OCI-LY1 (cell line): ENCODE measurements at regions not wholly inside any gene's neighbourhood (a gene's known extent, or its start where the extent isn't known, plus 50 kb on each side); places are given as distances from the start of the nearest gene placed in this dataset.

Experiments
- H2AFZ ChIP-seq: fragments of 200-600 bp; sonication (generic), shearing (Covaris generic); 2 replicates; pipeline ENCODE4 v1.6.0; 2014; ENCODE audit warnings: antibody characterized with exemption, mild to moderate bottlenecking, low read length
- H3F3A ChIP-seq: fragments of 200-600 bp; sonication (generic), shearing (Covaris generic); 2 replicates; pipeline ENCODE4 v1.6.0; 2014; ENCODE audit warnings: mild to moderate bottlenecking, antibody characterized with exemption, low read length, moderate library complexity; ENCODE audit not compliant: insufficient read depth
- H3K27ac ChIP-seq: fragments of 200-600 bp; sonication (generic); 2 replicates; pipeline ENCODE4 v1.5.1; 2014; ENCODE audit warnings: low read length, mixed run types, mild to moderate bottlenecking, low read depth; ENCODE audit not compliant: poor library complexity, severe bottlenecking
- H3K27me3 ChIP-seq: fragments of 200-600 bp; sonication (generic); 2 replicates; pipeline ENCODE4 v1.6.0; 2014; ENCODE audit warnings: antibody characterized with exemption, mild to moderate bottlenecking, low read length, moderate library complexity; ENCODE audit not compliant: insufficient read depth
- H3K36me3 ChIP-seq: fragments of 200-600 bp; sonication (generic); 2 replicates; pipeline ENCODE4 v1.6.1; 2014; ENCODE audit warnings: mild to moderate bottlenecking, antibody characterized with exemption, low read length, moderate library complexity, mixed read lengths; ENCODE audit not compliant: insufficient read depth
- H3K4me1 ChIP-seq: fragments of 200-600 bp; sonication (generic); 2 replicates; pipeline ENCODE4 v1.5.1; 2014; ENCODE audit warnings: mild to moderate bottlenecking, low read length, moderate library complexity; ENCODE audit not compliant: insufficient read depth, severe bottlenecking
- H3K4me2 ChIP-seq: fragments of 200-600 bp; sonication (generic), shearing (Covaris generic); 2 replicates; pipeline ENCODE4 v1.6.1; 2014; ENCODE audit warnings: low read length
- H3K4me3 ChIP-seq: fragments of 200-600 bp; sonication (generic); 2 replicates; pipeline ENCODE4 v1.5.1; 2014; ENCODE audit warnings: low read length, low read depth, mild to moderate bottlenecking, mixed read lengths; ENCODE audit not compliant: poor library complexity, severe bottlenecking
- H3K79me2 ChIP-seq: fragments of 200-600 bp; shearing (Covaris generic); 2 replicates; pipeline ENCODE4 v1.6.1; 2016; ENCODE audit warnings: mixed run types, low read length, mixed read lengths; ENCODE audit not compliant: insufficient read depth
- H3K9ac ChIP-seq: fragments of 200-600 bp; sonication (generic), shearing (Covaris generic); 2 replicates; pipeline ENCODE4 v1.6.1; 2014; ENCODE audit warnings: mild to moderate bottlenecking, low read length, mixed read lengths
- H3K9me2 ChIP-seq: fragments of 200-600 bp; sonication (generic), shearing (Covaris generic); 2 replicates; pipeline ENCODE4 v1.6.1; 2014; ENCODE audit warnings: low read depth, mild to moderate bottlenecking, low read length, mixed read lengths
- H3K9me3 ChIP-seq: fragments of 200-600 bp; shearing (Covaris generic); 2 replicates; pipeline ENCODE4 v1.6.1; 2014; ENCODE audit warnings: low read length, mixed read lengths
- H4K20me1 ChIP-seq: fragments of 200-600 bp; sonication (generic), shearing (Covaris generic); 2 replicates; pipeline ENCODE4 v1.6.0; 2016; ENCODE audit warnings: mild to moderate bottlenecking, low read length; ENCODE audit not compliant: insufficient read depth
- EZH2 ChIP-seq: fragments of 200-600 bp; sonication (generic), shearing (Covaris generic); IDR thresholded peaks from 2 replicates; pipeline ENCODE4 v1.8.0; 2017; ENCODE audit warnings: borderline replicate concordance, mixed run types, mild to moderate bottlenecking, antibody characterized with exemption, low read length, moderate library complexity, mixed read lengths
- TF ChIP-seq, protein P1 (sequence below): fragments of 200-600 bp; sonication (generic), shearing (Covaris generic); IDR thresholded peaks from 2 replicates; pipeline ENCODE4 v1.5.1; 2017; ENCODE audit warnings: mild to moderate bottlenecking, antibody characterized with exemption, low read length, moderate library complexity, mixed read lengths

DNA sequence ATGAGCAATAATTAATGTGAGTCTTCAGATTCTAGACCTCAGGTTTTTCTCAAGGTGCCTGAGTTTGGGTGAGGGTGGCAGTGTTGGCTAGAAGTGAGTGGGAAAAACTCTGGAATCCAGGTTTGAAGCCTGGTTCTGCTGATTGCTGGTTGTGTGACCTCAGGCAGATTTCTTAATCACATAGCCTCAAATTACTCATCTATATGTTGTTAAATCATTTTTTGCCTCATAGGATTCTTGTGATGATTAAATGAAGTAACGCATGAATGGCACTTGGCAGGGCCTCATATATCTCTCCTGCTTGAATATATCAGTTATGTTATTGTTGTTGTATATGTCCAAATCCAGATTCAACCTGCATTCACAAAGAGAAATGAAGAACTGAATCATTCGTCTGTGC is 60.5 kb downstream of the NR2F2 start:
- TF ChIP-seq, protein P1, sequence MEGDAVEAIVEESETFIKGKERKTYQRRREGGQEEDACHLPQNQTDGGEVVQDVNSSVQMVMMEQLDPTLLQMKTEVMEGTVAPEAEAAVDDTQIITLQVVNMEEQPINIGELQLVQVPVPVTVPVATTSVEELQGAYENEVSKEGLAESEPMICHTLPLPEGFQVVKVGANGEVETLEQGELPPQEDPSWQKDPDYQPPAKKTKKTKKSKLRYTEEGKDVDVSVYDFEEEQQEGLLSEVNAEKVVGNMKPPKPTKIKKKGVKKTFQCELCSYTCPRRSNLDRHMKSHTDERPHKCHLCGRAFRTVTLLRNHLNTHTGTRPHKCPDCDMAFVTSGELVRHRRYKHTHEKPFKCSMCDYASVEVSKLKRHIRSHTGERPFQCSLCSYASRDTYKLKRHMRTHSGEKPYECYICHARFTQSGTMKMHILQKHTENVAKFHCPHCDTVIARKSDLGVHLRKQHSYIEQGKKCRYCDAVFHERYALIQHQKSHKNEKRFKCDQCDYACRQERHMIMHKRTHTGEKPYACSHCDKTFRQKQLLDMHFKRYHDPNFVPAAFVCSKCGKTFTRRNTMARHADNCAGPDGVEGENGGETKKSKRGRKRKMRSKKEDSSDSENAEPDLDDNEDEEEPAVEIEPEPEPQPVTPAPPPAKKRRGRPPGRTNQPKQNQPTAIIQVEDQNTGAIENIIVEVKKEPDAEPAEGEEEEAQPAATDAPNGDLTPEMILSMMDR: no peak
- no peak for TF ChIP-seq EZH2
- Histone ChIP-seq H3K36me3 (no peaks in the 10 kb centered on the region), H3K9ac (no peak overlapping the region), H3K79me2 (no peaks in the 10 kb centered on the region), H3F3A (no peaks in the 10 kb centered on the region), H3K27ac (no peak overlapping the region), H3K4me1 (no peaks in the 10 kb centered on the region), H3K9me2 (no peaks in the 10 kb centered on the region), H3K9me3 (no peaks in the 10 kb centered on the region), H2AFZ (no peak overlapping the region), H3K27me3 (no peaks in the 10 kb centered on the region), H4K20me1 (no peaks in the 10 kb centered on the region), H3K4me2 (no peak overlapping the region), H3K4me3 (no peak overlapping the region)

DNA sequence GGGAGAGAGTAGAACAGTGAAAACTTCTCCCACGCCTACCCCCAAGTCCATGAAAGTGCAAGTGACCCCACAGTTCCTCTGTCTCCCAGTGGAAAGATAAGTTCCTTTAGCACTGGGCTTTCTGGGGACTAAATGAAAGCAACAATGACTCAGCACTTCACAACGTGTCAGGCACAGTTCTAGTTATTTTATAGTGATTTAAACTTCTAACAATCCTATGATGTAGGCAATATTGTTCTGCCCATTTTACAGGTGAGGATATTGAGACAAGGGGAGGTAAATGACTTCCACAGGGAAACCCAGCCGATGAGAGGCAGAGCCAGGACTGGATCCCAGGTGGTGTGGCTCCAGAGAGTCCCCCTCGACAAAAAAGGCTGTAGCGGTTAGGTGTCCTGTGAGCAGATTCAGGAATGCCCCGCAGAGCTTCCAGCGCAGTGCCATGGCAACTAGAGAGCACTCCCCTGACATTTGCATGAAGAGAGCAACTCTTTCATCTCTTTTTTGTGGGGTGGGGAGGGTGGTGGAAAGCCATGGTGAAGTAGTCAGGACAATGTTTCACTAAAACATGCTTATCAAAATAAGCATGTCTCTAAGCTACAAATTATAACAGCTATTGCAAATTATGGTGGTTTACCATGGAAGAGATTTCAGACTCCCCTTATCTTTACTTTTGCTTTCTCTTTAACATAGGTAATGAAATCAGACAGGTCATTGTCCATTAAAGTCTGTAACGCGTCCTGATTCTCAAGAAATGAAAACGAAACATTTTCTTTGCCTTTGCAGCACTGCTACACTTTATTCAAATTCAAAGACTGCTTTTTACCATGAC is 62.1 kb downstream of the NR2F2 start:
- H3K27me3 ChIP-seq: no peaks in the 10 kb centered on the region
- H3K9me3 ChIP-seq: no peaks in the 10 kb centered on the region
- H3K36me3 ChIP-seq: no peaks in the 10 kb centered on the region
- no peak overlapping the region for H3K4me2 ChIP-seq
- H3K79me2 ChIP-seq: no peaks in the 10 kb centered on the region
- H2AFZ ChIP-seq: no peak overlapping the region
- no peak overlapping the region for H3K27ac ChIP-seq
- no peak overlapping the region for H3K4me3 ChIP-seq
- H4K20me1 ChIP-seq: no peaks in the 10 kb centered on the region
- H3K9ac ChIP-seq: no peak overlapping the region
- no peaks in the 10 kb centered on the region for H3K4me1 ChIP-seq
- TF ChIP-seq, protein P1: no peak
- TF ChIP-seq EZH2: no peak
- H3K9me2 ChIP-seq: no peaks in the 10 kb centered on the region
- H3F3A ChIP-seq: no peaks in the 10 kb centered on the region

DNA sequence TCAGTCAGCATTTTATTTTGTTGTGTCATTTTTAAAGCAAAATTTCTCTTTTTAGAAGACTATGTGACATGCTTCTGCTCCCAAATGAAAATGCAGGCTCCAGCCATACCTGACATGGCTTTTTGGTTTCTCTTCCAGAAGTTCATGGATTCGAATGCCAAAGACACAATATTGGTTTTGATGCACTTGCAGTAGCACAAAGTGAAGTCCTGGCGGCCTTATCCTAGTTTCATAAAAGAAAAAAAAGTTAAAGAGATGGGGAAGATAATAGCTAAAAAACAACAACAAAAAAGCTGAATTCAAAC is 62.7 kb downstream of the NR2F2 start:
- Histone ChIP-seq H2AFZ (no peak overlapping the region), H3K36me3 (no peaks in the 10 kb centered on the region), H3K9ac (no peak overlapping the region)

More for the DNA sequence above, 62.7 kb downstream of the NR2F2 start:
- Histone ChIP-seq H3K9me3 (no peaks in the 10 kb centered on the region), H3K4me3 (no peak overlapping the region), H4K20me1 (no peaks in the 10 kb centered on the region), H3K9me2 (no peaks in the 10 kb centered on the region), H3K27ac (no peak overlapping the region), H3K4me2 (no peak overlapping the region), H3K27me3 (no peaks in the 10 kb centered on the region), H3K4me1 (no peaks in the 10 kb centered on the region), H3K79me2 (no peaks in the 10 kb centered on the region), H3F3A (no peaks in the 10 kb centered on the region)
- TF ChIP-seq EZH2: no peak
- TF ChIP-seq, protein P1: no peak
